ENCODE measurements at regions not wholly inside any gene's neighbourhood (a gene's known extent, or its start where the extent isn't known, plus 50 kb on each side); places are given as distances from the start of the nearest gene placed in this dataset.

GRCh38 chr16:6252541-6252940, 1080.1 kb upstream of the RBFOX1 start:
- no peak for TF ChIP-seq EZH2phosphoT487 (IDR thresholded peaks at IDR 0.05; ENCODE audit: borderline replicate concordance, low read depth, low read length)
- no peaks in the 10 kb centered on the region for H3K36me3 ChIP-seq (ENCODE audit: insufficient read depth, low read length)
- ChIA-PET POLR2A (no interaction called here), CTCF (ENCODE audit: unreplicated experiment) (no interaction called here)
- no peaks in the 10 kb centered on the region for H3K4me1 ChIP-seq (ENCODE audit: insufficient read depth, low read length, poor library complexity, severe bottlenecking)
- DNase-seq (ENCODE audit: low spot score): no peak
- no peak overlapping the region for H3K4me3 ChIP-seq (ENCODE audit: low read depth, low read length, poor library complexity, severe bottlenecking)
- no peak overlapping the region for H3K27ac ChIP-seq (ENCODE audit: low read depth, low read length, poor library complexity, severe bottlenecking)
- no peak overlapping the region for H2AFZ ChIP-seq (ENCODE audit: low read length)
- H3K9me2 ChIP-seq (ENCODE audit: insufficient read depth, low read length): no peaks in the 10 kb centered on the region
- H4K20me1 ChIP-seq (ENCODE audit: insufficient read depth, low read length): no peaks in the 10 kb centered on the region
- BruUV-seq (replicated peaks): no TSS peak
- H3K79me2 ChIP-seq (ENCODE audit: insufficient read depth, low read depth, low read length): no peaks in the 10 kb centered on the region
- H3K4me2 ChIP-seq (ENCODE audit: low read length): no peak overlapping the region
- no peaks in the 10 kb centered on the region for H3K9me3 ChIP-seq (ENCODE audit: low read length)
- intact Hi-C loops (cut with micrococcal nuclease; ENCODE audit: unreplicated experiment): no loop called here

GRCh38 chr16:6250511-6250910, 1082.1 kb upstream of the RBFOX1 start:
- no peak overlapping the region for H3K4me2 ChIP-seq (ENCODE audit: low read length)
- CTCF ChIA-PET (ENCODE audit: unreplicated experiment): no interaction called here

GRCh38 chr16:6249863-6250262, 1082.8 kb upstream of the RBFOX1 start:
- ChIA-PET CTCF (ENCODE audit: unreplicated experiment) (no interaction called here), POLR2A (no interaction called here)
- no peaks in the 10 kb centered on the region for H3K79me2 ChIP-seq (ENCODE audit: insufficient read depth, low read depth, low read length)
- intact Hi-C loops (cut with micrococcal nuclease; ENCODE audit: unreplicated experiment): no loop called here
- no peaks in the 10 kb centered on the region for H4K20me1 ChIP-seq (ENCODE audit: insufficient read depth, low read length)
- no peak for DNase-seq (ENCODE audit: low spot score)
- no peaks in the 10 kb centered on the region for H3K4me1 ChIP-seq (ENCODE audit: insufficient read depth, low read length, poor library complexity, severe bottlenecking)
- H3K27ac ChIP-seq (ENCODE audit: low read depth, low read length, poor library complexity, severe bottlenecking): no peak overlapping the region
- TF ChIP-seq EZH2phosphoT487 (IDR thresholded peaks at IDR 0.05; ENCODE audit: borderline replicate concordance, low read depth, low read length) (no peak), CTCF (conservative IDR thresholded peaks at IDR 0.05; ENCODE audit: low read length) (no peak)
- H3K9me2 ChIP-seq (ENCODE audit: insufficient read depth, low read length): no peaks in the 10 kb centered on the region
- no peaks in the 10 kb centered on the region for H3K36me3 ChIP-seq (ENCODE audit: insufficient read depth, low read length)
- BruUV-seq (replicated peaks): no TSS peak
- H2AFZ ChIP-seq (ENCODE audit: low read length): no peak overlapping the region
- H3K9me3 ChIP-seq (ENCODE audit: low read length): no peaks in the 10 kb centered on the region
- H3K4me3 ChIP-seq (ENCODE audit: low read depth, low read length, poor library complexity, severe bottlenecking): no peak overlapping the region
- H3K4me2 ChIP-seq (ENCODE audit: low read length): no peak overlapping the region

More at GRCh38 chr16:6250511-6250910, 1082.1 kb upstream of the RBFOX1 start:
- no peak for TF ChIP-seq CTCF (conservative IDR thresholded peaks at IDR 0.05; ENCODE audit: low read length)
- no peak for TF ChIP-seq EZH2phosphoT487 (IDR thresholded peaks at IDR 0.05; ENCODE audit: borderline replicate concordance, low read depth, low read length)
- no peaks in the 10 kb centered on the region for H3K9me3 ChIP-seq (ENCODE audit: low read length)
- intact Hi-C loops (cut with micrococcal nuclease; ENCODE audit: unreplicated experiment): no loop called here
- POLR2A ChIA-PET: interaction anchor here (0.7 kb wide), 1 partner anchor 65 kb away, joined by 3 read pairs; no protein-coding TSS in a partner anchor
- H4K20me1 ChIP-seq (ENCODE audit: insufficient read depth, low read length): no peaks in the 10 kb centered on the region
- no peaks in the 10 kb centered on the region for H3K36me3 ChIP-seq (ENCODE audit: insufficient read depth, low read length)
- no peak overlapping the region for H3K27ac ChIP-seq (ENCODE audit: low read depth, low read length, poor library complexity, severe bottlenecking)
- DNase-seq (ENCODE audit: low spot score): no peak
- no peaks in the 10 kb centered on the region for H3K4me1 ChIP-seq (ENCODE audit: insufficient read depth, low read length, poor library complexity, severe bottlenecking)
- no peak overlapping the region for H3K4me3 ChIP-seq (ENCODE audit: low read depth, low read length, poor library complexity, severe bottlenecking)
- H3K9me2 ChIP-seq (ENCODE audit: insufficient read depth, low read length): no peaks in the 10 kb centered on the region
- BruUV-seq (replicated peaks): no TSS peak
- H2AFZ ChIP-seq (ENCODE audit: low read length): no peak overlapping the region
- no peaks in the 10 kb centered on the region for H3K79me2 ChIP-seq (ENCODE audit: insufficient read depth, low read depth, low read length)
